ENCODE measurements at regions not wholly inside any gene's neighbourhood (a gene's known extent, or its start where the extent isn't known, plus 50 kb on each side); places are given as distances from the start of the nearest gene placed in this dataset.

- TF ChIP-seq CEBPB (IDR thresholded peaks at IDR 0.05; ENCODE audit: low read depth, low read length) (no peak), MAFK (IDR thresholded peaks at IDR 0.05; ENCODE audit: low read depth, low read length) (no peak)
Measured at GRCh38 chr18:61123309-61123708, 209.9 kb upstream of the CDH20 start (continued).

Data from H1 (cell line).